B cell (primary cell): ENCODE measurements at regions not wholly inside any gene's neighbourhood (a gene's known extent, or its start where the extent isn't known, plus 50 kb on each side); places are given as distances from the start of the nearest gene placed in this dataset.

Source experiments
- ATAC-seq: fragments of 200-7000 bp; cut with Tn5 transposase; one replicate; pipeline ENCODE4 v1.10.0; 2021; ENCODE audit warnings: low read depth, mild to moderate bottlenecking, moderate number of reproducible peaks, moderate library complexity
- CTCF ChIA-PET: fragments of 350-600 bp; sonication (Branson Sonifier 250); formaldehyde crosslinking; loops from one replicate; lab custom pipeline; 2021; ENCODE audit warnings: antibody characterized with exemption, inconsistent platforms; lab: Charles Lee
- POLR2A ChIA-PET: fragments of 350-600 bp; sonication (Branson Sonifier 250); formaldehyde crosslinking; loops from one replicate; lab custom pipeline; 2021; ENCODE audit warnings: antibody characterized with exemption; lab: Charles Lee
- DNase-seq: peaks from one replicate; pipeline ENCODE4 v3.0.0; 2013
- H2AFZ ChIP-seq: 2 replicates; pipeline ENCODE4 v1.6.1; 2012; ENCODE audit warnings: mild to moderate bottlenecking, low read depth, low read length; ENCODE audit not compliant: insufficient read depth, poor library complexity, severe bottlenecking
- H3K27ac ChIP-seq, 2 donors: 1 replicate in 1 of 2; 2 replicates in 1 of 2; pipeline ENCODE4 v1.5.1; 2012 to 2013; ENCODE audit warnings: low read length in 2 of 2, mild to moderate bottlenecking in 2 of 2, moderate library complexity in 1 of 2
- H3K27me3 ChIP-seq, 4 experiments: fragments of 200-600 bp in 1 of 4; sonication (generic) in 1 of 4; replicated peaks in 1 of 4; 1 replicate in 2 of 4; 2 replicates in 2 of 4; pipeline versions ENCODE4 v1.6.1 to v1.7.0; 2013 to 2016; ENCODE audit warnings: low read length in 3 of 4, mild to moderate bottlenecking in 2 of 4, mixed read lengths in 1 of 4, moderate library complexity in 1 of 4; ENCODE audit not compliant: insufficient read depth in 4 of 4, control insufficient read depth in 3 of 4; ENCODE audit errors: control extremely low read depth in 1 of 4
- H3K36me3 ChIP-seq, 2 experiments: replicated peaks in 1 of 2; 1 replicate in 1 of 2; 2 replicates in 1 of 2; pipeline versions ENCODE4 v1.6.1 to v1.7.1; 2013; ENCODE audit warnings: low read length in 1 of 2; ENCODE audit not compliant: insufficient read depth in 2 of 2, control insufficient read depth in 1 of 2; ENCODE audit errors: control extremely low read depth in 1 of 2, extremely low read depth in 1 of 2
- H3K4me1 ChIP-seq, 2 donors: fragments of 200-600 bp in 1 of 2; sonication (generic) in 1 of 2; 1 replicate in 1 of 2; 2 replicates in 1 of 2; pipeline versions ENCODE4 v1.5.1 to v1.6.1; 2013 to 2017; ENCODE audit warnings: low read length in 2 of 2; ENCODE audit not compliant: control insufficient read depth in 2 of 2, insufficient read depth in 2 of 2
- H3K4me2 ChIP-seq: replicated peaks from 2 replicates; pipeline ENCODE3; 2012; ENCODE audit warnings: mild to moderate bottlenecking, low read depth, low read length; ENCODE audit not compliant: poor library complexity, severe bottlenecking
- H3K4me3 ChIP-seq, 5 experiments: fragments of 200-600 bp in 1 of 5; sonication (generic) in 1 of 5; 1 replicate in 3 of 5; 2 replicates in 2 of 5; pipeline versions ENCODE4 v1.5.1 to v1.7.0; 2011 to 2016; ENCODE audit warnings: low read length in 4 of 5, mild to moderate bottlenecking in 4 of 5, low read depth in 2 of 5, control low read depth in 1 of 5, moderate library complexity in 1 of 5; ENCODE audit not compliant: insufficient read depth in 1 of 5; ENCODE audit errors: control extremely low read depth in 1 of 5, extremely low read depth in 1 of 5
- H3K79me2 ChIP-seq: fragments of 200-600 bp; sonication (generic); one replicate; pipeline ENCODE4 v1.6.0; 2016; ENCODE audit warnings: low read length; ENCODE audit not compliant: control insufficient read depth, insufficient read depth
- H3K9ac ChIP-seq: fragments of 200-600 bp; sonication (generic); 2 replicates; pipeline ENCODE4 v1.6.1; 2017; ENCODE audit warnings: mild to moderate bottlenecking, low read length, moderate library complexity
- H3K9me3 ChIP-seq, 3 donors: one replicate each; pipeline versions ENCODE4 v1.6.1 to v1.7.1; 2013; ENCODE audit warnings: low read length in 2 of 3; ENCODE audit not compliant: control insufficient read depth in 2 of 3, insufficient read depth in 1 of 3; ENCODE audit errors: control extremely low read depth in 1 of 3
- H4K20me1 ChIP-seq: 2 replicates; pipeline ENCODE4 v1.6.0; 2012; ENCODE audit warnings: mild to moderate bottlenecking, low read length; ENCODE audit not compliant: insufficient read depth, control insufficient read depth, poor library complexity, severe bottlenecking
- H3K27ac Mint-ChIP-seq: one replicate; pipeline ENCODE4 v1.8.0; 2021; ENCODE audit warnings: mixed read lengths
- H3K27me3 Mint-ChIP-seq: one replicate; pipeline ENCODE4 v1.8.0; 2021; ENCODE audit warnings: mixed read lengths
- H3K4me1 Mint-ChIP-seq: one replicate; pipeline ENCODE4 v1.8.0; 2021; ENCODE audit warnings: mixed read lengths
- H3K4me3 Mint-ChIP-seq: one replicate; pipeline ENCODE4 v1.8.0; 2021; ENCODE audit warnings: mixed read lengths
- H3K9me3 Mint-ChIP-seq: one replicate; pipeline ENCODE4 v1.8.0; 2022; ENCODE audit warnings: mixed read lengths; ENCODE audit not compliant: insufficient read depth
- CTCF ChIP-seq: fragments of 200-600 bp; IDR thresholded peaks from one replicate; pipeline ENCODE4 v1.8.0; 2022; ENCODE audit warnings: antibody characterized with exemption, mild to moderate bottlenecking
- EZH2 ChIP-seq: IDR thresholded peaks from 2 replicates; pipeline ENCODE4 v1.6.1; 2012; ENCODE audit warnings: borderline replicate concordance, low read depth, mild to moderate bottlenecking, moderate library complexity, low read length; ENCODE audit not compliant: insufficient read depth, poor library complexity, severe bottlenecking
- WGBS: methylation state at CpG from one replicate; pipeline ENCODE4 v1.1.5; 2013; ENCODE audit warnings: missing lambda C conversion rate; ENCODE audit not compliant: insufficient coverage; 5-methylcytosine and 5-hydroxymethylcytosine counted together
- intact Hi-C: fragments of 100-400 bp; cut with micrococcal nuclease; formaldehyde crosslinking; loops from one replicate; pipeline ENCODE4 v1.10.0; 2022

- TF ChIP-seq CTCF (no peak), EZH2 (no peak)
- no peak overlapping the region for H3K4me3 Mint-ChIP-seq
- ChIA-PET CTCF (no interaction called here), POLR2A (no interaction called here)
- H3K79me2 ChIP-seq = no peaks in the 10 kb centered on the region
- peaks cover 6% of the 10 kb centered on the region for H3K27me3 Mint-ChIP-seq
- DNase-seq (no peak), ATAC-seq (no peak)
- H2AFZ ChIP-seq = no peak overlapping the region
- H3K36me3 ChIP-seq = no peaks in the 10 kb centered on the region
- H3K27ac ChIP-seq = no peak overlapping the region
- no peaks in the 10 kb centered on the region for H3K27me3 ChIP-seq
- no peaks in the 10 kb centered on the region for H3K9me3 ChIP-seq
- no peak overlapping the region for H3K9ac ChIP-seq
- no peaks in the 10 kb centered on the region for H3K4me1 Mint-ChIP-seq
- intact Hi-C loops = no loop called here
- no peak overlapping the region for H3K4me2 ChIP-seq
- no peak overlapping the region for H3K4me3 ChIP-seq
- no peaks in the 10 kb centered on the region for H3K9me3 Mint-ChIP-seq
- no peaks in the 10 kb centered on the region for H4K20me1 ChIP-seq
- 81% methylated on average over 3 of the region's 5 CpGs for WGBS
- no peak overlapping the region for H3K27ac Mint-ChIP-seq
- no peaks in the 10 kb centered on the region for H3K4me1 ChIP-seq
Measured at GRCh38 chr16:86693033-86693432, 114.7 kb downstream of the FOXL1 start.

DNA sequence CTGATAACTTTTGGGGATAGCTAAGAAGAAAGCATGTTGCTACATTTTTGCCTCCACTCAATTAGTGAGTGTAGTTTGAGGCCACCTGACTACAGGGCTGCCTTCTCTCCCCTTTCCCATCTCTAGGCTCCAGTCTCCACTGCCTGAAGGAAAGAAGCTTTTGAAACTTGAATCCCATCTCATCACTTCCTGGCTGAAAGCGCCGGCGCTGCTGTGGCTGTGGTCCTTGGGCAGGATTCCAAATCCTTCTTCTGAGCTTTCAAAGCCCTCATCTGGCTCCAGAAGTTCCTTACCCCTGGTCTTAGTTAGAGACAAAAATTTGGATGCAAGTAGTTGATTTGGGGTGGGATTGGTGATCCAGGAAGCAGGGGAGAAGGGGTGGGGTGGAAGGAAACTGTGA, 119.4 kb downstream of the FOXL1 start:
- CTCF ChIA-PET = no interaction called here

More for the DNA sequence above, 119.4 kb downstream of the FOXL1 start:
- Histone ChIP-seq H3K27me3 (no peaks in the 10 kb centered on the region), H3K9me3 (peaks cover 0 to 3% (median 0%) of the 10 kb centered on the region in 3 donors), H3K4me1 (no peaks in the 10 kb centered on the region), H3K79me2 (no peaks in the 10 kb centered on the region), H3K4me2 (no peak overlapping the region), H3K4me3 (no peak overlapping the region), H3K9ac (no peak overlapping the region), H3K36me3 (no peaks in the 10 kb centered on the region), H3K27ac (no peak overlapping the region), H2AFZ (no peak overlapping the region), H4K20me1 (no peaks in the 10 kb centered on the region)
- peaks cover 15% of the 10 kb centered on the region for H3K27me3 Mint-ChIP-seq
- intact Hi-C loops = no loop called here
- POLR2A ChIA-PET = no interaction called here
- H3K4me1 Mint-ChIP-seq = no peaks in the 10 kb centered on the region
- no CpG with 5 or more reads among the region's 3 CpGs for WGBS
- H3K27ac Mint-ChIP-seq = no peak overlapping the region
- no peaks in the 10 kb centered on the region for H3K9me3 Mint-ChIP-seq
- no peak for DNase-seq
- H3K4me3 Mint-ChIP-seq = no peak overlapping the region
- ATAC-seq = no peak
- TF ChIP-seq EZH2 (no peak), CTCF (no peak)
